NCI-H345 (cell line): ENCODE measurements at regions not wholly inside any gene's neighbourhood (a gene's known extent, or its start where the extent isn't known, plus 50 kb on each side); places are given as distances from the start of the nearest gene placed in this dataset.
"Not testable (repeated sequence)": the region's sequence is repeated elsewhere in the genome, so short reads cannot be mapped to it uniquely, and the experiment has no call there.

Source experiments
- DNase-seq: peaks from one replicate; lab custom pipeline; 2025; lab: John Stamatoyannopoulos, UW

- not testable (repeated sequence) for DNase-seq
Observed at GRCh38 chr14:34381304-34381703, 80.7 kb downstream of the SPTSSA start.

DNA sequence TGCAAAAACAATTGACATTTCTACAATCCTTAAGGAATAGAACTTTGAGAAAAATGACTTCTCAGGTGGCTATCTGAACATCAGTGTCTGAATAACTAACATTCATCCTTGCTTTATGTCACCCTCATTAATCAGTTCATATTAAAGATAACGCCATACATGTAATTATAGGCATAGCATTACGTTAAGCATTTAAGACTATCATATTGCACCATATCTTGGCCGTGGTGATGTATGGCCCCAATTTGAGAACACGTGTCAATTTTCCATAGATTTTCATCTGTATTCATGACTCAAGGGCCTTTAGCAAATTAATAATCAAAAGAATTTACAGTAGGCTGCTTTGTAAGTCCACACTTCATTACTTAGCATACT lies 81.6 kb downstream of the SPTSSA start:
- no peak for DNase-seq

- no peak for DNase-seq
Observed at GRCh38 chr14:34379816-34380470, 82.1 kb downstream of the SPTSSA start.

GRCh38 chr14:34376649-34377267 lies 85.3 kb downstream of the SPTSSA start:
- no peak for DNase-seq

DNA sequence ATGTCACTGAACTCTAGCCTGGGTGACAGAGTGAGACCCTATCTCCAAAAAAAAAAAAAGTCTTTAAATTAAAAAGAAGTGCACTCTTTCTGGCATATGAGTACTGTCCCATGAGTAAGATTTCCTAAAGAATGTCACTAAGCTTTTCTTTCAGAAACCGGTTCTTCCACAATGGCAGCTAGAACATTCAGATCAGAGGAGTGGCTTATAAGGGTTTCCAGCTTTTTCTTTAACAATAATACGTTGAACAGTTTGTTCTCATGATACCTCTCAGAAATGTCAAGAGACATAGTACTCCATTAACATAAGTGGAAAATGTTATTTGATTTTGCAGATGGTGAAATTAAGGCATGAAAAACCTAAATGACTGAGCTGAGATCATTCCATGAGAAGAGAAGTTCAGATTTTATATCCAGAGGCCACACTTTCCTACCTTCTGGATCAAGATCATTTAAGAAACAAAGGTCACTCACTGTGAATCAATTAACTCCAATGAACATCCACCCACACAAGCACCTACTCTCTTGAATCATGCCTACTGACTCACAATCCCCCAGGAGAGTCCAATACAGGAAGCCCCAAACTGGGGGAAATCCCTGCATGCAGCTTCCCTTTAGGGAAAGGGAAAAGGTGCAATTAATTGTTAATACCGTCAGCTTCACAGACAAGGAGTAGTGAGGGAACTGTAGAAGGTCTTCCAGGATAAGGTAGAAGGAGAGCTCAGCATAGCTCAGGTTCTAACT lies 86.9 kb downstream of the SPTSSA start:
- DNase-seq = no peak

DNA sequence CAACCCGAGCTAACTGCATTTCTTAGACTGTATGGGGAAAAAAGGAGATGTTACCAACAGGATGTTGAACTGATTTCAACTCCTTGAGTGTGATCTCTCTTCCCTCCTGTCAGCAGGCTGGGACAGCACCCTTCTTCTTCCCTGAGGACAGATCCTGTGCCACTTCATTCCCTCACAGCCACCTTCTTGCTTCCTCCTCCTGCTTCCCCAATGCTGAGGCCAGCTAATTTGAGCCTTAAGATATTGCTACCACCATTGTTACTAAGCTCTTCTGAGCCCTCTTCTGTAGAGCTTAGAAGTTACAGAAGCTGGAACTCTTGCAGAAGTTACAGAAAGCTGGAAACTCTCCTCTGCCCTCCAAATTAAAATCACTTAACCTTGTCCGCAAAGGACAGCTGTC lies 88.8 kb downstream of the SPTSSA start:
- no peak for DNase-seq

- DNase-seq = no peak
Observed at GRCh38 chr14:34372786-34373185, 89.3 kb downstream of the SPTSSA start.

DNA sequence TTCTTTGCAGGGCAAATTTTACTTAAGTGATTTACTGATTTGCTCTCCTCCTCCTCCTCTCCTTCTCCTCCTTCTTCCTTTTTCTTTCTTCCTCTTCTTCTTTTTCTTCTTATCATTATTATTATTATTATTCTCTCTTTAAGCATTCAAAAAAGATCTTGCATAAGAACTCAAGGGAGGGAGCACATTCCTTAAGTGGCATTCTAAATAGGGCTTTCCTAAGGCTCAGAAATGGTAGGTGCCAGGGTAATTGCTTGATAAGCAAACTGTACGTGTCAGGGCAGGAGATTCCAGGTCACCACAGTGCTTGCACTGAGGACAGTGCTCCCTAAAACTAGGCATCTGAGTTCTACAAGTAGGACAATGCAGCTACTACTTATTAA lies 92.4 kb downstream of the SPTSSA start:
- no peak for DNase-seq

GRCh38 chr14:34368971-34369647 lies 92.9 kb downstream of the SPTSSA start:
- DNase-seq = no peak

DNA sequence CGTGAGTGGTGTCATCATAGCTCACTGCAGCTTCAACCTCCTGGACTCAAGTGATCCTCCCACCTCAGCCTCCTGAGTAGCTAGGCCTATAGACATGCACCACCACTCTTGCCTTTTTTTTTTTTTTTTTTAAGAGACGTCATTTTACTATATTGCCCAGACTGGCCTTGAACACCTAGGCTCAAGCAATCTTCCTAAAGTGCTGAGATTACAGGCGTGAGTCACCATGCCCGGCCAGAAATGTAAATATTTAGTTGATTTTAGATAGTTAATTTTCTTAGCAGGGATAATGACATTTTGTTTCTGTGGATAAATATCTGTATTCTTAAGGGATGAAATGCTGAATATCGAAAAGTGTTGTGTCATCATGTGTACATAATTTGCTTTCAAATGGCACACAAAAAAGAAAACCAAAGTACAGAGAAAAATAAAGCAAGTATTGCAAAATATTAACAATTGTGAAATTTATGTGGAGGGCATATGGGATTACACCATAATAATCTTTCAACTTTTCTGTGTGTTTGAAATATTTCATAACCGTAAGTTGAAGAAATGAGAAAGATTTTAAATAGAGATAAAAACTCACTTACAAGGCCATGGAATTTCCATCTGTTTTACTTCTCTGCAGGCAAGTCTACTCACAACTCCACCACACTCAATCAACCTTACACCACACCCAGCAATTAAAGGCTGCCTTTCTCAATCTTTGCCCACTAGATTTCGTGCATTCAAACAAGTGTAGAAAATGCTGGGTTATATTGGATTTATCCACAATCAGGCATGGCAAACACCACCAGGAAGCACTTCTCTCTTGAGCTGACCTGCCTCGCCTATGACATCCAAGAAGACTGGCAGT lies 93.7 kb downstream of the SPTSSA start:
- DNase-seq = no peak

DNA sequence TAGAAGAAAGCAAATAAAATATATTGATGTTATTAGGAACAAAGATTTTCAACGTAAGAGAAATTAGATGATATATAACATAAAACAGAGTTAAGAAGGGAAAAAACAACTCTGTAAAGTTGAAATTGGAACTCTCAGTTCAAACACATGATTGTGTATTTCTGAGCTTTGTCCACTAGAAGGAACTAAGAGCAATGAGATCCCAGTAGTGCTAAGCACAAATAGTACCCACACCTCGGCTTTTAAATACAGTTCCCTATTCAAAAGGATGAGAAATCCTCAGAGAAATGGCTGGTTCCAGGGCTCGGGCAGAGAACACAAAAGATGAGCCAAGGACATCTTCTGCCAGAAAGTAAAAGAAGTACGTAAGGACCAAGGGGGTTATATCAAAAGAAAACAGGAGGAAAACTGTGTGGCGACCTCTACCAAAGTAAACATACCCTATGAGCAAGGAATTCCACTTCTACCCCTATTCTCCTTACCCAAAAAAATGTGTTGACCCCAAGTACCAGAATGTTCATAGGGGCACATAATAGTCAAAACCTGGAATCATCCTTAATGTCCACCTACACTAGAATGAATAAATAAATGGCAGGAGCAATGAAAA lies 96.6 kb downstream of the SPTSSA start:
- DNase-seq = no peak

GRCh38 chr14:34364201-34364600 lies 97.8 kb downstream of the SPTSSA start:
- no peak for DNase-seq

GRCh38 chr14:34363733-34364134 lies 98.3 kb downstream of the SPTSSA start:
- DNase-seq = no peak

- DNase-seq = no peak
Observed at GRCh38 chr14:34362641-34363251, 99.3 kb downstream of the SPTSSA start.

DNA sequence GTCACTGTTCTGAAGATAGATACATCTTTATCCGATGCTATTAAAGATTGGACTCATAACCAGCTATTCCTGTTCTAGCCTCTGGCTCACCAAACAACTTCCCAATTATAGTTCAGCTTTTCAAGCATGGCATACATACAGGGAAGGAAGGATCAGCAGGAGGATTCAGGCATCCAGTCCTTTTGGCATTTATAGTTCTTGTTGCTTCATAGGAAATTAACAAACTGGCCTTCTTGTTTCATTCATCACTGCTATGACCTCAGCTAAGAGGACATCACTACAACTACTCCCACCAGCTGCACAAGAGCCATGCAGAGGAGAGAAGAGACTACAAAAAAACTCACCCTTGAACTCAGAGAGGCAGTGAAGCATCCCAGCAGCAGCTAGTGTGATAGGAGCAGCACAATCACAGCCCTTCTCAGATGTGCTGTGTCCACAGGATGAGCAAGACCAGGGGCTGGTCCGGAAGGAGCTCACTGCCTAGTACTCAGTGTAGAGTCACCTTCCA lies 100.5 kb downstream of the SPTSSA start:
- DNase-seq = no peak

DNA sequence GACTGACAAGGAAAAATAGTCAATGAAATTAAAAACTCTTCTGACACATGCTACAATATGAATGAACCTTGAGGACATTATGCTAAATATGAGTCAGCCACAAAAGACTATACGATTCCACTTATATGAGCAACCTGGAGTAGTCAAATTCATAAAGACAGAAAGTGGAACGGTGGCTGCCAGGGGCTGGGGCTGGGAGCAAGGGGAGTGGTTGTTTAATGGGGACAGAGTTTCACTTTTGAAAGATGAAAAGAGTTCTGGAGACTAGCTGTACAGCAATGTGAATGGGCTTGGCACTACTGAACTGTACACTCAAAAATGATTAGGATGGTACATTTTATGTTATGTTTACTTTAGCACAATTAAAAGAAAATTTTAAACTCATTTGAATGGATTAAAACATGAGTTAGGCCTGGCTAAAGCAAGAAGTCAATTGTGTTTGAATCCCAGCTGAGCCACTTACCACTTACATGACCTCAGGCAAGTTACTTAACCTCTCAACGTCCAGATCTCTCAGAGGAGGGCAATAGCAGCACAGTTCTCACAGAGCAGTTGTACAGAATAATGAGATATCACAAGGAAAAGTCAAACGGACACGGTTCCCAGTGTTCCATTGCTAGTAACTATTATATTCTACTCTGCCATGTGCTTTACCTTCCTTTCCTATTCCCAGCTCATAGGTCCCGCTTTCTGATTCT lies 102.5 kb downstream of the SPTSSA start:
- no peak for DNase-seq

DNA sequence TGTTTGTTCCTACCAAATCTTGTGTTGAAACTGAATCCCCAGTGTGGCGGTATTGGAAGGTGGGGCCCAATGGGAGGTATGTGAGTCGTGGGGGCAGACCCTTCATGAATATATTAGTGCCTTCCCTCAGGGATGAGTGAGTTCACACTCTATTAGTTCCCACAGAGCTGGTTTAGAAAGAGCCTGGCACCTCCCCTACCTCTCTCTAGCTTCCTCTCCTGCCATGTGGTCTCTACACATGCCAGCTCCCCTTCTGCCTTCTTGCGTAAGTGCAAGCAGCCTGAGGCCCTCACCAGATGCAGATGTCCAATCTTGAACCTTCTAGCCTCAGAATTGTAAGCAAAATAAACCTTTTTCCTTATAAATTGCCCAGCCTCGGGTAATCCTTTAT lies 105.8 kb downstream of the SPTSSA start:
- no peak for DNase-seq

DNA sequence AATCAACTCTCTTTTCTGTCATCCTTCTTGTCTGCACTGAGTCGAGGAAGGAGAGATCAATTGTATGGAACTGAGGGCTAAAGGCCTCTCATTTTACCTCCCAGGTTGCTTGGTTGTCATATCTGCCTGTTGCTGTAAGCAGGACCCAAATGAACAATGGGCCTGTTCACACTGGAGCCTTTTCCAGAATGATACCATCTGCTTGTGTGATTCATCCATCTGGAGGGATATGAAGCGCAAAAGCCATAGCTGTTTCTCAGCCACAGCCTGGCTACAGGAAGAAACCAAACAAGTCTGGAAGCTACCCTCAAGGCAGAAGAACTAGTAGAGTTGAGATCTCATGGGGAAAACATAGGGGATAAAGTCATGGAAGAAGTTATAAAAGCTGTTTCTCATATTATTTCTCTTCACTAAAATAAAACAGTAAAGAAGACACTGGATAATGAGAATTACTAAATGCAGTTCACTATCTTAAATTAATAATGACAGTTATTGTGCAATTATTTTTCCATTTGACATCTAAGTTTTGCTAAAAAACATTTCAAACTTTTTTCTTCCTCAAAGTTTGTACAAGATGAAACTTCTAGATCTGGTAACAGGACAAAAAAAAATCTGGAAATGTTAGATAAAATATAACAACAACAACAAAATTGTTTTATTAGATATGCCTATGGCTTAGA lies 106.3 kb downstream of the SPTSSA start:
- DNase-seq = no peak

- DNase-seq = no peak
Observed at GRCh38 chr14:34354556-34354955, 107.5 kb downstream of the SPTSSA start.

DNA sequence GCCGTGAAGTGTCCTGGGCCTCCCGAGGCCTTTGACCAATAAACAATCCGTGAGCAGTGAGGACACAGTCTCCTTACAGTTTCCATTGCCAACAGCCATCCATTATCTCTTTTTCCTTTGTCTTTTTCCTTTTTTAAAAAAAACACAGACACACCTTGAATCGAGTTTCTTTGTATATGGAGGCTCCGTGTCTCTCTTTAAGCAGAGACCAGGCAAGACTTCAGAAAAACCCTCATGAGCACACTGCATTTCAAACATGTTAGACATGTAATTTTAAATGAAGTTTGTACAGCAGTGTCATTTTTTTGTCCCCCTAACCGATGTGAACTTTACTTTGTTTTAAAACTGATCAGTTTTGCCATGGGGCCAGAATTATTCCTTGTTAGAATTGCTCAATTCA lies 111.1 kb downstream of the SPTSSA start:
- no peak for DNase-seq
